T-cell (primary cell): ENCODE measurements at regions not wholly inside any gene's neighbourhood (a gene's known extent, or its start where the extent isn't known, plus 50 kb on each side); places are given as distances from the start of the nearest gene placed in this dataset.

ENCODE experiments used
- ATAC-seq, 4 experiments: fragments of 200-7000 bp in 3 of 4; fragments of 150-1000 bp in 1 of 4; cut with Tn5 transposase; replicated peaks in 1 of 4; 1 replicate in 3 of 4; 2 replicates in 1 of 4; pipeline ENCODE4 v1.10.0; 2021; ENCODE audit warnings: moderate library complexity in 3 of 4, mild to moderate bottlenecking in 2 of 4, moderate number of reproducible peaks in 1 of 4
- CTCF ChIA-PET, 2 donors: fragments of 300-600 bp; sonication (Branson Sonifier 250); formaldehyde crosslinking; loops; one replicate each; lab custom pipeline; 2022; ENCODE audit warnings: antibody characterized with exemption in 2 of 2; lab: Charles Lee
- POLR2A ChIA-PET, 2 donors: fragments of 300-600 bp; sonication (Branson Sonifier 250); formaldehyde crosslinking; loops; one replicate each; lab custom pipeline; 2022; ENCODE audit warnings: antibody characterized with exemption in 2 of 2; lab: Charles Lee
- DNase-seq, 35 experiments: peaks; one replicate each; pipeline versions ENCODE4 v3.0.0 to v3.0.0-alpha.2; 2013 to 2023
- H3K27ac ChIP-seq: one replicate; pipeline ENCODE4 v1.5.1; 2013; ENCODE audit warnings: low read length
- H3K27me3 ChIP-seq, 2 experiments: replicated peaks in 1 of 2; 1 replicate in 1 of 2; 2 replicates in 1 of 2; pipeline versions ENCODE4 v1.6.1 to v1.7.0; 2013; ENCODE audit warnings: low read length in 1 of 2, mixed read lengths in 1 of 2; ENCODE audit not compliant: control insufficient read depth in 2 of 2, insufficient read depth in 2 of 2; ENCODE audit errors: extremely low read depth in 1 of 2
- H3K36me3 ChIP-seq, 2 donors: 1 replicate in 1 of 2; 2 replicates in 1 of 2; pipeline versions ENCODE4 v1.6.1 to v1.7.0; 2013; ENCODE audit warnings: low read length in 1 of 2; ENCODE audit not compliant: control insufficient read depth in 2 of 2, insufficient read depth in 1 of 2; ENCODE audit errors: extremely low read depth in 1 of 2
- H3K4me1 ChIP-seq, 2 experiments: 1 replicate in 1 of 2; 2 replicates in 1 of 2; pipeline versions ENCODE4 v1.6.1 to v1.7.0; 2013; ENCODE audit warnings: low read length in 2 of 2, mixed read lengths in 1 of 2; ENCODE audit not compliant: insufficient read depth in 2 of 2, control insufficient read depth in 1 of 2; ENCODE audit errors: extremely low read depth in 1 of 2
- H3K4me3 ChIP-seq, 2 donors: 1 replicate in 1 of 2; 2 replicates in 1 of 2; pipeline versions ENCODE4 v1.5.1 to v1.7.0; 2013; ENCODE audit warnings: mild to moderate bottlenecking in 2 of 2, low read length in 1 of 2, moderate library complexity in 1 of 2; ENCODE audit not compliant: control insufficient read depth in 1 of 2; ENCODE audit errors: extremely low read depth in 1 of 2
- H3K9me3 ChIP-seq: 2 replicates; pipeline ENCODE4 v1.7.0; 2013
- H3K27ac Mint-ChIP-seq, 2 donors: one replicate each; pipeline ENCODE4 v1.8.0; 2020 to 2021; ENCODE audit warnings: mild to moderate bottlenecking in 2 of 2, mixed read lengths in 2 of 2
- H3K27me3 Mint-ChIP-seq, 2 donors: one replicate each; pipeline ENCODE4 v1.8.0; 2021 to 2022; ENCODE audit warnings: mixed read lengths in 2 of 2
- H3K36me3 Mint-ChIP-seq: one replicate; pipeline ENCODE4 v1.8.0; 2021; ENCODE audit warnings: mixed read lengths
- H3K4me1 Mint-ChIP-seq, 3 donors: one replicate each; pipeline ENCODE4 v1.8.0; 2020 to 2022; ENCODE audit warnings: mixed read lengths in 3 of 3, mild to moderate bottlenecking in 1 of 3
- H3K4me3 Mint-ChIP-seq, 3 donors: one replicate each; pipeline ENCODE4 v1.8.0; 2020 to 2022; ENCODE audit warnings: mild to moderate bottlenecking in 3 of 3, mixed read lengths in 3 of 3, moderate library complexity in 3 of 3
- H3K9me3 Mint-ChIP-seq, 3 donors: one replicate each; pipeline ENCODE4 v1.8.0; 2020 to 2022; ENCODE audit warnings: mixed read lengths in 3 of 3
- WGBS: methylation state at CpG from one replicate; pipeline ENCODE4 v1.1.5; 2013; ENCODE audit warnings: missing lambda C conversion rate; ENCODE audit not compliant: insufficient coverage; 5-methylcytosine and 5-hydroxymethylcytosine counted together

- Mint-ChIP-seq H3K4me3 (no peak overlapping the region), H3K27me3 (no peaks in the 10 kb centered on the region), H3K4me1 (no peaks in the 10 kb centered on the region), H3K27ac (no peak overlapping the region), H3K36me3 (no peaks in the 10 kb centered on the region), H3K9me3 (peaks cover 3 to 11% (median 7%) of the 10 kb centered on the region in 3 donors)
- no peak overlapping the region for H3K4me3 ChIP-seq
- no peaks in the 10 kb centered on the region for H3K27me3 ChIP-seq
- WGBS = 83% methylated on average over 1 of the region's 5 CpGs
- CTCF ChIA-PET = no interaction called here
- ATAC-seq = no peak
- H3K4me1 ChIP-seq = no peaks in the 10 kb centered on the region
- POLR2A ChIA-PET = no interaction called here
- no peaks in the 10 kb centered on the region for H3K36me3 ChIP-seq
- H3K9me3 ChIP-seq = no peaks in the 10 kb centered on the region
- no peak overlapping the region for H3K27ac ChIP-seq
- DNase-seq = no peak
These were observed 505.7 kb upstream of the IL12A start for GRCh38 chr3:159482994-159483367.

GRCh38 chr3:159486580-159486979, 502.1 kb upstream of the IL12A start:
- Mint-ChIP-seq H3K4me3 (no peak overlapping the region), H3K4me1 (no peaks in the 10 kb centered on the region), H3K27ac (no peak overlapping the region), H3K27me3 (peaks cover 0 to 6% of the 10 kb centered on the region in 2 donors), H3K36me3 (no peaks in the 10 kb centered on the region), H3K9me3 (peaks cover 3 to 13% (median 4%) of the 10 kb centered on the region in 3 donors)
- DNase-seq (no peak), ATAC-seq (no peak)
- Histone ChIP-seq H3K36me3 (no peaks in the 10 kb centered on the region), H3K27me3 (no peaks in the 10 kb centered on the region), H3K4me3 (no peak overlapping the region), H3K9me3 (no peaks in the 10 kb centered on the region), H3K4me1 (no peaks in the 10 kb centered on the region), H3K27ac (no peak overlapping the region)
- ChIA-PET CTCF (no interaction called here), POLR2A (no interaction called here)
- WGBS = 60% methylated on average over 1 of the region's 2 CpGs

- no peak overlapping the region for H3K27ac ChIP-seq
- H3K4me3 Mint-ChIP-seq = no peak overlapping the region
- WGBS = no CpG with 5 or more reads among the region's 2 CpGs
- DNase-seq (no peak), ATAC-seq (no peak)
- no peaks in the 10 kb centered on the region for H3K36me3 ChIP-seq
- CTCF ChIA-PET = no interaction called here
- H3K9me3 ChIP-seq = no peaks in the 10 kb centered on the region
- H3K4me1 Mint-ChIP-seq = no peaks in the 10 kb centered on the region
- no peaks in the 10 kb centered on the region for H3K36me3 Mint-ChIP-seq
- POLR2A ChIA-PET = no interaction called here
- no peak overlapping the region for H3K4me3 ChIP-seq
- no peak overlapping the region for H3K27ac Mint-ChIP-seq
- H3K4me1 ChIP-seq = no peaks in the 10 kb centered on the region
- peaks cover 0 to 6% of the 10 kb centered on the region in 2 donors for H3K27me3 Mint-ChIP-seq
- peaks cover 3 to 13% (median 4%) of the 10 kb centered on the region in 3 donors for H3K9me3 Mint-ChIP-seq
- H3K27me3 ChIP-seq = no peaks in the 10 kb centered on the region
These were observed 501.3 kb upstream of the IL12A start for GRCh38 chr3:159487304-159487703.

- H3K36me3 ChIP-seq = no peaks in the 10 kb centered on the region
- Mint-ChIP-seq H3K27ac (no peak overlapping the region), H3K4me1 (no peaks in the 10 kb centered on the region), H3K27me3 (peaks cover 0 to 6% of the 10 kb centered on the region in 2 donors), H3K4me3 (no peak overlapping the region), H3K36me3 (no peaks in the 10 kb centered on the region), H3K9me3 (peaks cover 3 to 13% (median 4%) of the 10 kb centered on the region in 3 donors)
- H3K27me3 ChIP-seq = no peaks in the 10 kb centered on the region
- DNase-seq (no peak), ATAC-seq (no peak)
- ChIA-PET POLR2A (no interaction called here), CTCF (no interaction called here)
- H3K4me3 ChIP-seq = no peak overlapping the region
- no peak overlapping the region for H3K27ac ChIP-seq
- WGBS = 88% methylated on average over 1 of the region's 2 CpGs
- no peaks in the 10 kb centered on the region for H3K4me1 ChIP-seq
- H3K9me3 ChIP-seq = no peaks in the 10 kb centered on the region
These were observed 500.0 kb upstream of the IL12A start for GRCh38 chr3:159488602-159489001.

GRCh38 chr3:159497361-159497760, 491.3 kb upstream of the IL12A start:
- H3K4me3 ChIP-seq = no peak overlapping the region
- WGBS = no CpG with 5 or more reads among the region's 2 CpGs
- CTCF ChIA-PET = no interaction called here
- no peaks in the 10 kb centered on the region for H3K36me3 ChIP-seq
- Mint-ChIP-seq H3K4me1 (no peaks in the 10 kb centered on the region), H3K4me3 (no peak overlapping the region), H3K27me3 (no peaks in the 10 kb centered on the region), H3K36me3 (no peaks in the 10 kb centered on the region), H3K9me3 (peaks cover 0 to 11% (median 3%) of the 10 kb centered on the region in 3 donors), H3K27ac (no peak overlapping the region)
- H3K4me1 ChIP-seq = no peaks in the 10 kb centered on the region
- no peak overlapping the region for H3K27ac ChIP-seq
- no peak for ATAC-seq
- no peaks in the 10 kb centered on the region for H3K9me3 ChIP-seq
- no peak for DNase-seq
- H3K27me3 ChIP-seq = no peaks in the 10 kb centered on the region
- POLR2A ChIA-PET = no interaction called here

GRCh38 chr3:159499031-159499793, 489.4 kb upstream of the IL12A start:
- POLR2A ChIA-PET = no interaction called here
- ATAC-seq (no peak), DNase-seq (no peak)
- CTCF ChIA-PET = no interaction called here
- peaks cover 3 to 24% (median 5%) of the 10 kb centered on the region in 3 donors for H3K9me3 Mint-ChIP-seq
- H3K4me3 Mint-ChIP-seq = no peak overlapping the region
- Histone ChIP-seq H3K4me1 (no peaks in the 10 kb centered on the region), H3K4me3 (no peak overlapping the region), H3K9me3 (no peaks in the 10 kb centered on the region), H3K36me3 (no peaks in the 10 kb centered on the region), H3K27me3 (no peaks in the 10 kb centered on the region), H3K27ac (no peak overlapping the region)
- WGBS = 100% methylated on average over 1 of the region's 6 CpGs
- no peaks in the 10 kb centered on the region for H3K27me3 Mint-ChIP-seq
- H3K27ac Mint-ChIP-seq = no peak overlapping the region
- H3K4me1 Mint-ChIP-seq = no peaks in the 10 kb centered on the region
- no peaks in the 10 kb centered on the region for H3K36me3 Mint-ChIP-seq
